ENCODE measurements at regions not wholly inside any gene's neighbourhood (a gene's known extent, or its start where the extent isn't known, plus 50 kb on each side); places are given as distances from the start of the nearest gene placed in this dataset.

- dilution Hi-C loops (cut with MboI; ENCODE audit: extremely low pct_ligation_motif_present, low sequenced_read_pairs) (no loop called here), intact Hi-C loops (cut with micrococcal nuclease) (no loop called here)
- no peaks in the 10 kb centered on the region for H4K20me1 ChIP-seq (replicated peaks; ENCODE audit: control insufficient read depth, extremely low read depth, insufficient read depth, low read length)
- BruUV-seq (replicated peaks): no TSS peak
- ChIA-PET POLR2A (no interaction called here), CTCF (no interaction called here)
- no peaks in the 10 kb centered on the region for H3K9me1 ChIP-seq (replicated peaks; ENCODE audit: control insufficient read depth, extremely low read depth, insufficient read depth, low read length)
- FAIRE-seq (no peak), DNase-seq (ENCODE audit: low read depth, low spot score) (no peak)
- H3K27me3 ChIP-seq (ENCODE audit: control insufficient read depth in 2 of 2, insufficient read depth in 2 of 2, low read length in 2 of 2): peaks cover 3 to 6% of the 10 kb centered on the region in 2 experiments
- no peaks in the 10 kb centered on the region for H3K36me3 ChIP-seq (ENCODE audit: control insufficient read depth in 2 of 2, extremely low read depth in 1 of 2, insufficient read depth in 2 of 2, low read length in 2 of 2)
- no peaks in the 10 kb centered on the region for H3K9me3 ChIP-seq (replicated peaks; ENCODE audit: control insufficient read depth, insufficient read depth, low read length)
- H3K9ac ChIP-seq (replicated peaks; ENCODE audit: extremely low read depth, insufficient read depth, low read length): no peak overlapping the region
- no peak overlapping the region for H2AFZ ChIP-seq (ENCODE audit: low read depth, low read length)
- no peak for TF ChIP-seq GATA2 (IDR thresholded peaks at IDR 0.05; ENCODE audit: insufficient read depth, insufficient read length, low read depth, low read length)
- TF ChIP-seq, protein P1, sequence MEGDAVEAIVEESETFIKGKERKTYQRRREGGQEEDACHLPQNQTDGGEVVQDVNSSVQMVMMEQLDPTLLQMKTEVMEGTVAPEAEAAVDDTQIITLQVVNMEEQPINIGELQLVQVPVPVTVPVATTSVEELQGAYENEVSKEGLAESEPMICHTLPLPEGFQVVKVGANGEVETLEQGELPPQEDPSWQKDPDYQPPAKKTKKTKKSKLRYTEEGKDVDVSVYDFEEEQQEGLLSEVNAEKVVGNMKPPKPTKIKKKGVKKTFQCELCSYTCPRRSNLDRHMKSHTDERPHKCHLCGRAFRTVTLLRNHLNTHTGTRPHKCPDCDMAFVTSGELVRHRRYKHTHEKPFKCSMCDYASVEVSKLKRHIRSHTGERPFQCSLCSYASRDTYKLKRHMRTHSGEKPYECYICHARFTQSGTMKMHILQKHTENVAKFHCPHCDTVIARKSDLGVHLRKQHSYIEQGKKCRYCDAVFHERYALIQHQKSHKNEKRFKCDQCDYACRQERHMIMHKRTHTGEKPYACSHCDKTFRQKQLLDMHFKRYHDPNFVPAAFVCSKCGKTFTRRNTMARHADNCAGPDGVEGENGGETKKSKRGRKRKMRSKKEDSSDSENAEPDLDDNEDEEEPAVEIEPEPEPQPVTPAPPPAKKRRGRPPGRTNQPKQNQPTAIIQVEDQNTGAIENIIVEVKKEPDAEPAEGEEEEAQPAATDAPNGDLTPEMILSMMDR (IDR thresholded peaks at IDR 0.05; ENCODE audit: extremely low read depth in 1 of 2, insufficient read depth in 1 of 2, low read depth in 1 of 2, low read length in 2 of 2): no peak
- no peak overlapping the region for H3K27ac ChIP-seq (ENCODE audit: insufficient read depth, low read depth, low read length)
- no peak overlapping the region for H3K4me2 ChIP-seq (ENCODE audit: insufficient read depth, low read length)
- no peaks in the 10 kb centered on the region for H3K4me1 ChIP-seq (ENCODE audit: control insufficient read depth, extremely low read depth, insufficient read depth, low read length)
- H3K4me3 ChIP-seq (replicated peaks in 1 of 3; ENCODE audit: insufficient read depth in 1 of 3, low read depth in 1 of 3, low read length in 3 of 3): no peak overlapping the region
- no peaks in the 10 kb centered on the region for H3K79me2 ChIP-seq (ENCODE audit: control insufficient read depth, insufficient read depth, low read length)
These were observed 59.2 kb upstream of the ATL2 start for GRCh38 chr2:38436227-38436664.

GRCh38 chr2:38435775-38436174 is 58.7 kb upstream of the ATL2 start:
- BruUV-seq (replicated peaks): no TSS peak
- no peaks in the 10 kb centered on the region for H3K79me2 ChIP-seq (ENCODE audit: control insufficient read depth, insufficient read depth, low read length)
- POLR2A ChIA-PET: no interaction called here
- intact Hi-C loops (cut with micrococcal nuclease): no loop called here
- peaks cover 7 to 11% of the 10 kb centered on the region in 2 experiments for H3K27me3 ChIP-seq (ENCODE audit: control insufficient read depth in 2 of 2, insufficient read depth in 2 of 2, low read length in 2 of 2)
- H3K9me3 ChIP-seq (replicated peaks; ENCODE audit: control insufficient read depth, insufficient read depth, low read length): no peaks in the 10 kb centered on the region
- no peak overlapping the region for H2AFZ ChIP-seq (ENCODE audit: low read depth, low read length)
- H3K9me1 ChIP-seq (replicated peaks; ENCODE audit: control insufficient read depth, extremely low read depth, insufficient read depth, low read length): no peaks in the 10 kb centered on the region
- H3K9ac ChIP-seq (replicated peaks; ENCODE audit: extremely low read depth, insufficient read depth, low read length): no peak overlapping the region
- FAIRE-seq: no peak
- TF ChIP-seq GATA2 (IDR thresholded peaks at IDR 0.05; ENCODE audit: insufficient read depth, insufficient read length, low read depth, low read length) (no peak), EZH2 (IDR thresholded peaks at IDR 0.05; ENCODE audit: borderline replicate concordance, low read depth, low read length, severe bottlenecking) (no peak), MYC (IDR thresholded peaks at IDR 0.05; ENCODE audit: low read depth, low read length) (no peak), POLR2AphosphoS5 (IDR thresholded peaks at IDR 0.05; ENCODE audit: insufficient read depth, low read depth, low read length) (no peak), POLR2A (IDR thresholded peaks at IDR 0.05; ENCODE audit: low read depth, low read length) (no peak), MAX (IDR thresholded peaks at IDR 0.05; ENCODE audit: insufficient read depth, insufficient read length) (no peak), FOS (IDR thresholded peaks at IDR 0.05; ENCODE audit: borderline replicate concordance, insufficient read depth, low read length) (no peak), JUN (IDR thresholded peaks at IDR 0.05; ENCODE audit: borderline replicate concordance, insufficient read depth, insufficient read length, low read depth) (no peak)
- TF ChIP-seq, protein P1 (IDR thresholded peaks at IDR 0.05; ENCODE audit: extremely low read depth in 1 of 2, insufficient read depth in 1 of 2, low read depth in 1 of 2, low read length in 2 of 2): no peak
- H3K4me1 ChIP-seq (ENCODE audit: control insufficient read depth, extremely low read depth, insufficient read depth, low read length): no peaks in the 10 kb centered on the region
- no peak overlapping the region for H3K4me3 ChIP-seq (replicated peaks in 1 of 3; ENCODE audit: insufficient read depth in 1 of 3, low read depth in 1 of 3, low read length in 3 of 3)
- H4K20me1 ChIP-seq (replicated peaks; ENCODE audit: control insufficient read depth, extremely low read depth, insufficient read depth, low read length): no peaks in the 10 kb centered on the region
- CTCF ChIA-PET: no interaction called here
- no peak overlapping the region for H3K4me2 ChIP-seq (ENCODE audit: insufficient read depth, low read length)
- H3K27ac ChIP-seq (ENCODE audit: insufficient read depth, low read depth, low read length): no peak overlapping the region
- H3K36me3 ChIP-seq (ENCODE audit: control insufficient read depth in 2 of 2, extremely low read depth in 1 of 2, insufficient read depth in 2 of 2, low read length in 2 of 2): no peaks in the 10 kb centered on the region
- DNase-seq (ENCODE audit: low read depth, low spot score): no peak
- dilution Hi-C loops (cut with MboI; ENCODE audit: extremely low pct_ligation_motif_present, low sequenced_read_pairs): no loop called here
